ENCODE measurements at regions not wholly inside any gene's neighbourhood (a gene's known extent, or its start where the extent isn't known, plus 50 kb on each side); places are given as distances from the start of the nearest gene placed in this dataset.

GRCh38 chr18:64872710-64873458 lies 724.0 kb upstream of the LINC00305 start:
- H3K27ac ChIP-seq: no peak overlapping the region
- DNase-seq: no peak
- no peak overlapping the region for H3K4me3 ChIP-seq
- no peaks in the 10 kb centered on the region for H3K4me1 ChIP-seq
- H3K36me3 ChIP-seq: no peaks in the 10 kb centered on the region
- H3K9me3 ChIP-seq: no peaks in the 10 kb centered on the region
- intact Hi-C loops (cut with DNase I): no loop called here
- TF ChIP-seq, protein P1, sequence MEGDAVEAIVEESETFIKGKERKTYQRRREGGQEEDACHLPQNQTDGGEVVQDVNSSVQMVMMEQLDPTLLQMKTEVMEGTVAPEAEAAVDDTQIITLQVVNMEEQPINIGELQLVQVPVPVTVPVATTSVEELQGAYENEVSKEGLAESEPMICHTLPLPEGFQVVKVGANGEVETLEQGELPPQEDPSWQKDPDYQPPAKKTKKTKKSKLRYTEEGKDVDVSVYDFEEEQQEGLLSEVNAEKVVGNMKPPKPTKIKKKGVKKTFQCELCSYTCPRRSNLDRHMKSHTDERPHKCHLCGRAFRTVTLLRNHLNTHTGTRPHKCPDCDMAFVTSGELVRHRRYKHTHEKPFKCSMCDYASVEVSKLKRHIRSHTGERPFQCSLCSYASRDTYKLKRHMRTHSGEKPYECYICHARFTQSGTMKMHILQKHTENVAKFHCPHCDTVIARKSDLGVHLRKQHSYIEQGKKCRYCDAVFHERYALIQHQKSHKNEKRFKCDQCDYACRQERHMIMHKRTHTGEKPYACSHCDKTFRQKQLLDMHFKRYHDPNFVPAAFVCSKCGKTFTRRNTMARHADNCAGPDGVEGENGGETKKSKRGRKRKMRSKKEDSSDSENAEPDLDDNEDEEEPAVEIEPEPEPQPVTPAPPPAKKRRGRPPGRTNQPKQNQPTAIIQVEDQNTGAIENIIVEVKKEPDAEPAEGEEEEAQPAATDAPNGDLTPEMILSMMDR (IDR thresholded peaks at IDR 0.05): no peak
- H3K9ac ChIP-seq (ENCODE audit: low read depth in 2 of 2, low read length in 2 of 2): no peak overlapping the region
- H3K27me3 ChIP-seq: no peaks in the 10 kb centered on the region

DNA sequence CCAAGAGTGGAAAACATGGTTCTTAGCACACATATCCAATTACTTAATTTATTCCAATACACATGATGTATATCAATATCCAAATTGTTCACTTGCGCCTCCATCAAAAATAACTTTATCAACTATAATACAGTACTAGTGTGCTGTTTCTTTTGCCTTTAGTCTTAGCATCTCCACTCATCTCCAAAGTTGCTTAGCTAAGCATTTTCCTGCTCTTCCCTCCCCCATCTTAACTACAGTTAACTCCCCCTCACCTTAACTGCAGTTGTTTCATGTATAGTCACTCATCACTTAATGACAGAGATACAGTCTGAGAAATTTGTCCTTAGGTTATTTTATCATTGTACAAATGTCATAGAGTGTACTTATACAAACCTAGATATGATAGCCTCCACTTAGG lies 705.2 kb upstream of the LINC00305 start:
- H3K9me3 ChIP-seq: no peaks in the 10 kb centered on the region
- H3K4me3 ChIP-seq: no peak overlapping the region
- intact Hi-C loops (cut with DNase I): no loop called here
- DNase-seq: no peak
- no peak overlapping the region for H3K9ac ChIP-seq (ENCODE audit: low read depth in 2 of 2, low read length in 2 of 2)
- H3K36me3 ChIP-seq: no peaks in the 10 kb centered on the region
- H3K27me3 ChIP-seq: no peaks in the 10 kb centered on the region
- TF ChIP-seq, protein P1 (IDR thresholded peaks at IDR 0.05): no peak
- H3K27ac ChIP-seq: no peak overlapping the region
- H3K4me1 ChIP-seq: no peaks in the 10 kb centered on the region

GRCh38 chr18:64852281-64852680 lies 703.4 kb upstream of the LINC00305 start:
- intact Hi-C loops (cut with DNase I): no loop called here
- TF ChIP-seq, protein P1 (IDR thresholded peaks at IDR 0.05): no peak
- Histone ChIP-seq H3K27me3 (no peaks in the 10 kb centered on the region), H3K27ac (no peak overlapping the region), H3K9ac (ENCODE audit: low read depth in 2 of 2, low read length in 2 of 2) (no peak overlapping the region), H3K36me3 (no peaks in the 10 kb centered on the region), H3K4me1 (no peaks in the 10 kb centered on the region), H3K9me3 (no peaks in the 10 kb centered on the region), H3K4me3 (no peak overlapping the region)
- no peak for DNase-seq

GRCh38 chr18:64851726-64852125 lies 702.8 kb upstream of the LINC00305 start:
- Histone ChIP-seq H3K36me3 (no peaks in the 10 kb centered on the region), H3K4me1 (no peaks in the 10 kb centered on the region), H3K4me3 (no peak overlapping the region), H3K27ac (no peak overlapping the region), H3K9me3 (no peaks in the 10 kb centered on the region), H3K9ac (ENCODE audit: low read depth in 2 of 2, low read length in 2 of 2) (no peak overlapping the region), H3K27me3 (no peaks in the 10 kb centered on the region)
- DNase-seq: no peak
- intact Hi-C loops (cut with DNase I): no loop called here
- TF ChIP-seq, protein P1 (IDR thresholded peaks at IDR 0.05): no peak

DNA sequence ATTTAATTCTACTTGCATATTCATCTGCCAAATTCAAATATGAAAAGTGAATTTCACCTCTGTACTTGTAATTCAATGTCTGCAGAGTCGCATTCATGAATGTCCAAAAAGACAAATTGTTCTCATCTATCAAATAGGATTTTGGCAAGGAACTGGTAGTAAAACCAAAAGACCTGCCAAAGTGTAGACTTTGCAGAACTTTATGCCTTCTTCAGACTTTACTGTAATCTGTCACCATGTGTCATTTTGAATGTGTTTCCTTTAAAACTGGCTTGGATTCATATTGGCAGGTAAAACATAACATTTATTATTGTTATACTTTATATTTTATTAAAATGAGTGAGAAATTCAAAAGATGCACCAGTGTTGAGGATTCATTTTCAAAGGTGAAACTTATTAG lies 701.9 kb upstream of the LINC00305 start:
- no peaks in the 10 kb centered on the region for H3K27me3 ChIP-seq
- intact Hi-C loops (cut with DNase I): no loop called here
- H3K9ac ChIP-seq (ENCODE audit: low read depth in 2 of 2, low read length in 2 of 2): no peak overlapping the region
- H3K9me3 ChIP-seq: no peaks in the 10 kb centered on the region
- no peak overlapping the region for H3K27ac ChIP-seq
- H3K4me3 ChIP-seq: no peak overlapping the region
- DNase-seq: no peak
- H3K4me1 ChIP-seq: no peaks in the 10 kb centered on the region
- no peaks in the 10 kb centered on the region for H3K36me3 ChIP-seq
- TF ChIP-seq, protein P1 (IDR thresholded peaks at IDR 0.05): no peak

All from colonic mucosa (tissue), 4 donors.